Hepatocyte (in vitro differentiated cells): ENCODE measurements at regions not wholly inside any gene's neighbourhood (a gene's known extent, or its start where the extent isn't known, plus 50 kb on each side); places are given as distances from the start of the nearest gene placed in this dataset.

Source experiments
- DNase-seq: peaks from one replicate; pipeline ENCODE4 v3.0.0-alpha.2; 2016; ENCODE audit warnings: low spot score
- H2AFZ ChIP-seq: fragments of 200-600 bp; sonication (generic); 2 replicates; pipeline ENCODE4 v1.6.0; 2016; ENCODE audit warnings: antibody characterized with exemption, mild to moderate bottlenecking
- H3K27ac ChIP-seq: fragments of 200-600 bp; sonication (generic); 2 replicates; pipeline ENCODE4 v1.5.1; 2016; ENCODE audit warnings: mild to moderate bottlenecking
- H3K27me3 ChIP-seq: fragments of 200-600 bp; sonication (generic); 2 replicates; pipeline ENCODE4 v1.6.1; 2016
- H3K36me3 ChIP-seq: fragments of 200-600 bp; sonication (generic); replicated peaks from 2 replicates; pipeline ENCODE4 v1.5.1; 2016; ENCODE audit warnings: low read depth; ENCODE audit not compliant: insufficient read depth
- H3K4me1 ChIP-seq: fragments of 200-600 bp; sonication (generic); 2 replicates; pipeline ENCODE4 v1.5.1; 2016; ENCODE audit warnings: mild to moderate bottlenecking, moderate library complexity; ENCODE audit not compliant: insufficient read depth
- H3K4me2 ChIP-seq: fragments of 200-600 bp; sonication (generic); 2 replicates; pipeline ENCODE4 v1.6.0; 2016
- H3K4me3 ChIP-seq: fragments of 200-600 bp; sonication (generic); 2 replicates; pipeline ENCODE4 v1.5.1; 2016; ENCODE audit warnings: mild to moderate bottlenecking
- H3K79me2 ChIP-seq: fragments of 200-600 bp; sonication (generic); 2 replicates; pipeline ENCODE4 v1.6.0; 2017; ENCODE audit warnings: mild to moderate bottlenecking
- H3K9me2 ChIP-seq: fragments of 200-600 bp; sonication (generic); replicated peaks from 2 replicates; pipeline ENCODE4 v1.6.0; 2017; ENCODE audit warnings: mild to moderate bottlenecking; ENCODE audit not compliant: insufficient read depth
- H3K9me3 ChIP-seq: fragments of 200-600 bp; sonication (generic); 2 replicates; pipeline ENCODE4 v1.5.1; 2016; ENCODE audit warnings: low read depth, mild to moderate bottlenecking
- H4K20me1 ChIP-seq: fragments of 200-600 bp; sonication (generic); 2 replicates; pipeline ENCODE4 v1.6.0; 2016; ENCODE audit warnings: mild to moderate bottlenecking; ENCODE audit not compliant: insufficient read depth, poor library complexity, severe bottlenecking
- CTCF ChIP-seq: fragments of 200-600 bp; sonication (generic); IDR thresholded peaks from 2 replicates; pipeline ENCODE4 v1.5.1; 2016; ENCODE audit warnings: antibody characterized with exemption, mild to moderate bottlenecking; ENCODE audit not compliant: poor library complexity
- EZH2 ChIP-seq: fragments of 200-600 bp; sonication (generic); IDR thresholded peaks from 2 replicates; pipeline ENCODE4 v1.6.1; 2016; ENCODE audit warnings: antibody characterized with exemption, mild to moderate bottlenecking, borderline replicate concordance
- EZH2phosphoT487 ChIP-seq: fragments of 200-600 bp; sonication (generic); IDR thresholded peaks from one replicate; pipeline ENCODE4 v1.6.1; 2018; ENCODE audit warnings: antibody characterized with exemption, mild to moderate bottlenecking, low read depth, moderate library complexity; ENCODE audit not compliant: unreplicated experiment, severe bottlenecking
- WGBS: methylation state at CpG from one replicate; pipeline ENCODE4 v1.1.6; 2016; ENCODE audit warnings: low lambda C conversion rate; ENCODE audit errors: missing lambda C conversion rate; 5-methylcytosine and 5-hydroxymethylcytosine counted together

- Histone ChIP-seq H3K27ac (no peak overlapping the region), H3K27me3 (no peaks in the 10 kb centered on the region), H3K9me3 (no peaks in the 10 kb centered on the region), H3K4me2 (no peak overlapping the region), H3K79me2 (no peaks in the 10 kb centered on the region), H3K9me2 (no peaks in the 10 kb centered on the region), H3K36me3 (no peaks in the 10 kb centered on the region), H3K4me3 (no peak overlapping the region), H3K4me1 (no peaks in the 10 kb centered on the region), H2AFZ (no peak overlapping the region), H4K20me1 (no peaks in the 10 kb centered on the region)
- WGBS: 91% methylated on average over 2 of the region's 2 CpGs
- TF ChIP-seq EZH2 (no peak), EZH2phosphoT487 (no peak), CTCF (no peak)
- DNase-seq: no peak
Measured at GRCh38 chr7:68576366-68576765, 1021.9 kb upstream of the AUTS2 start.

GRCh38 chr7:68581417-68581816 lies 1016.9 kb upstream of the AUTS2 start:
- Histone ChIP-seq H2AFZ (no peak overlapping the region), H3K4me1 (no peaks in the 10 kb centered on the region), H3K27me3 (no peaks in the 10 kb centered on the region), H3K4me3 (no peak overlapping the region), H3K4me2 (no peak overlapping the region), H3K79me2 (no peaks in the 10 kb centered on the region), H3K9me3 (no peaks in the 10 kb centered on the region), H3K27ac (no peak overlapping the region), H3K9me2 (no peaks in the 10 kb centered on the region), H3K36me3 (no peaks in the 10 kb centered on the region), H4K20me1 (no peaks in the 10 kb centered on the region)
- TF ChIP-seq EZH2phosphoT487 (no peak), EZH2 (no peak), CTCF (no peak)
- WGBS: 94% methylated on average over 1 of the region's 1 CpG
- DNase-seq: no peak

GRCh38 chr7:68587599-68587998 lies 1010.7 kb upstream of the AUTS2 start:
- Histone ChIP-seq H4K20me1 (no peaks in the 10 kb centered on the region), H2AFZ (no peak overlapping the region), H3K4me1 (no peaks in the 10 kb centered on the region), H3K4me3 (no peak overlapping the region), H3K9me2 (no peaks in the 10 kb centered on the region), H3K36me3 (no peaks in the 10 kb centered on the region), H3K27me3 (no peaks in the 10 kb centered on the region), H3K27ac (no peak overlapping the region), H3K9me3 (no peaks in the 10 kb centered on the region), H3K4me2 (no peak overlapping the region), H3K79me2 (no peaks in the 10 kb centered on the region)
- WGBS: 26% methylated on average over 4 of the region's 4 CpGs
- no peak for DNase-seq
- no peak for TF ChIP-seq CTCF
- no peak for TF ChIP-seq EZH2
- TF ChIP-seq EZH2phosphoT487: no peak

- no peak for DNase-seq
- no peaks in the 10 kb centered on the region for H3K9me3 ChIP-seq
- H3K4me2 ChIP-seq: no peak overlapping the region
- no peaks in the 10 kb centered on the region for H3K27me3 ChIP-seq
- H3K4me3 ChIP-seq: no peak overlapping the region
- H3K9me2 ChIP-seq: no peaks in the 10 kb centered on the region
- WGBS: 87% methylated on average over 4 of the region's 4 CpGs
- no peaks in the 10 kb centered on the region for H3K79me2 ChIP-seq
- no peak overlapping the region for H2AFZ ChIP-seq
- H3K4me1 ChIP-seq: no peaks in the 10 kb centered on the region
- no peaks in the 10 kb centered on the region for H4K20me1 ChIP-seq
- TF ChIP-seq CTCF (no peak), EZH2 (no peak), EZH2phosphoT487 (no peak)
- no peak overlapping the region for H3K27ac ChIP-seq
- H3K36me3 ChIP-seq: no peaks in the 10 kb centered on the region
Measured at GRCh38 chr7:68601826-68602225, 996.4 kb upstream of the AUTS2 start.
